ENCODE measurements at regions not wholly inside any gene's neighbourhood (a gene's known extent, or its start where the extent isn't known, plus 50 kb on each side); places are given as distances from the start of the nearest gene placed in this dataset.

DNA sequence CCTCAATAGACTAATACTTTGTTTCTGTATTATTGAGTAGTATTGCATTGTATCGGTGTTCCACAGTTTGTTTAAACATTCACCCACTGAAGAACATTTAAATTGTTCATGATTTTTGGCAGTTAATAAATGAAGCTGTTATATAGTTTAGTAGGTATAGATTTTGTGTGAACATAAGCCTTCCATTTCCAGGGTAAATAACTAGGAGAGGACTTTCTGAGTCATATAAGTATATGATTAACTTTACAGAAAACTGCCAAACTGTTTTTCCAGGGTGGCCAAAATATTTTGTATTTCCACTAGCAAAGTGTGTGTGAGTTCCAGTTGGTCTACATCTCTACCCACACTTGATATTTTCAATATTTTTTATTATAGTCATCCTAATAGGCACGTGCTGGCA is 70.0 kb upstream of the MLIP start:
- H4K8ac ChIP-seq (ENCODE audit: extremely low read depth, insufficient read depth, low read length), result no peak overlapping the region
- no peak overlapping the region for H2AFZ ChIP-seq (ENCODE audit: low read length)
- no peak overlapping the region for H4K91ac ChIP-seq (replicated peaks; ENCODE audit: insufficient read length, low read length)
- no peaks in the 10 kb centered on the region for H3K27me3 ChIP-seq (replicated peaks in 1 of 4; ENCODE audit: control insufficient read depth in 3 of 4, extremely low read depth in 1 of 4, insufficient read depth in 3 of 4, low read length in 3 of 4)
- H3K9ac ChIP-seq (replicated peaks in 1 of 4; ENCODE audit: extremely low read depth in 1 of 4, low read depth in 3 of 4, low read length in 3 of 4), result no peak overlapping the region
- no peak overlapping the region for H4K5ac ChIP-seq (ENCODE audit: insufficient read length, low read depth, low read length)
- H3K79me2 ChIP-seq (ENCODE audit: control insufficient read depth in 1 of 2, insufficient read depth in 2 of 2, low read length in 2 of 2), result no peaks in the 10 kb centered on the region
- no peak overlapping the region for H2BK12ac ChIP-seq (ENCODE audit: low read depth, low read length)
- H3K36me3 ChIP-seq (ENCODE audit: control insufficient read depth in 2 of 4, insufficient read depth in 4 of 4, low read length in 3 of 4), result no peaks in the 10 kb centered on the region
- H3K18ac ChIP-seq (ENCODE audit: extremely low read depth, low read length), result no peak overlapping the region
- no peaks in the 10 kb centered on the region for H3K23me2 ChIP-seq (ENCODE audit: low read depth, low read length)
- H3K4ac ChIP-seq (replicated peaks; ENCODE audit: insufficient read length, low read depth, low read length), result no peak overlapping the region
- H3K23ac ChIP-seq (ENCODE audit: insufficient read length), result no peak overlapping the region
- DNase-seq (ENCODE audit: low read depth in 1 of 2, low spot score in 2 of 2) (no peak), FAIRE-seq (no peak)
- no peak overlapping the region for H3K4me3 ChIP-seq (ENCODE audit: extremely low read depth in 1 of 4, insufficient read depth in 2 of 4, low read depth in 3 of 4, low read length in 4 of 4)
- no peaks in the 10 kb centered on the region for H3K79me1 ChIP-seq (ENCODE audit: low read depth, low read length)
- H4K20me1 ChIP-seq (replicated peaks in 1 of 2; ENCODE audit: control insufficient read depth in 1 of 2, insufficient read depth in 2 of 2, low read length in 2 of 2), result no peaks in the 10 kb centered on the region
- ChIA-PET POLR2A (ENCODE audit: partially characterized antibody) (no interaction called here), CTCF (ENCODE audit: partially characterized antibody) (no interaction called here)
- no peak overlapping the region for H3K56ac ChIP-seq (replicated peaks; ENCODE audit: insufficient read length, low read depth, low read length)
- no peak overlapping the region for H2AK5ac ChIP-seq (ENCODE audit: low read depth, low read length)
- no peaks in the 10 kb centered on the region for H3K4me1 ChIP-seq (replicated peaks in 1 of 4; ENCODE audit: control insufficient read depth in 3 of 4, insufficient read depth in 4 of 4, low read length in 3 of 4)
- H2BK15ac ChIP-seq (ENCODE audit: low read length), result no peak overlapping the region
- WGBS, 2 experiments (ENCODE audit: extremely low coverage in 1 of 2, insufficient coverage in 1 of 2, insufficient read length in 1 of 2, insufficient replicate concordance in 2 of 2, low coverage in 1 of 2, low lambda C conversion rate in 2 of 2, missing lambda C conversion rate in 1 of 2), result 96% methylated on average over 2 of the region's 2 CpGs; no CpG with 5 or more reads in 1 of the 2 experiments
- no peak overlapping the region for H2BK5ac ChIP-seq (ENCODE audit: low read depth, low read length)
- no peak overlapping the region for H2BK120ac ChIP-seq (replicated peaks; ENCODE audit: low read depth, low read length)
- no peak overlapping the region for H3K4me2 ChIP-seq (ENCODE audit: insufficient read depth in 1 of 2, low read depth in 2 of 2, low read length in 2 of 2)
- H2BK20ac ChIP-seq (ENCODE audit: low read length), result no peak overlapping the region
- no peaks in the 10 kb centered on the region for H3K9me3 ChIP-seq (ENCODE audit: insufficient read depth in 2 of 2, low read depth in 1 of 2, low read length in 1 of 2)
- no peak overlapping the region for H3K14ac ChIP-seq (ENCODE audit: insufficient read length)
- H3K27ac ChIP-seq (ENCODE audit: low read depth, low read length), result no peak overlapping the region
- TF ChIP-seq TAF7 (optimal IDR thresholded peaks at IDR 0.05; ENCODE audit: borderline replicate concordance, low read depth, low read length), result no peak
- TF ChIP-seq, protein P1, sequence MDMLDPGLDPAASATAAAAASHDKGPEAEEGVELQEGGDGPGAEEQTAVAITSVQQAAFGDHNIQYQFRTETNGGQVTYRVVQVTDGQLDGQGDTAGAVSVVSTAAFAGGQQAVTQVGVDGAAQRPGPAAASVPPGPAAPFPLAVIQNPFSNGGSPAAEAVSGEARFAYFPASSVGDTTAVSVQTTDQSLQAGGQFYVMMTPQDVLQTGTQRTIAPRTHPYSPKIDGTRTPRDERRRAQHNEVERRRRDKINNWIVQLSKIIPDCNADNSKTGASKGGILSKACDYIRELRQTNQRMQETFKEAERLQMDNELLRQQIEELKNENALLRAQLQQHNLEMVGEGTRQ (IDR thresholded peaks at IDR 0.05; ENCODE audit: low read length), result no peak
- no peak for TF ChIP-seq KDM4A (IDR thresholded peaks at IDR 0.05; ENCODE audit: low read depth, low read length, severe bottlenecking)
- no peak for TF ChIP-seq PHF8 (conservative IDR thresholded peaks at IDR 0.05; ENCODE audit: low read depth, low read length)
- no peak for TF ChIP-seq CEBPB (IDR thresholded peaks at IDR 0.05; ENCODE audit: low read depth, low read length)
- TF ChIP-seq CHD2 (IDR thresholded peaks at IDR 0.05; ENCODE audit: low read length), result no peak
- no peak for TF ChIP-seq NANOG (IDR thresholded peaks at IDR 0.05; ENCODE audit: insufficient read depth, low read depth, low read length, poor library complexity, severe bottlenecking)
- TF ChIP-seq BACH1 (IDR thresholded peaks at IDR 0.05; ENCODE audit: low read length), result no peak
- TF ChIP-seq SIRT6 (IDR thresholded peaks at IDR 0.05; ENCODE audit: low read length), result no peak
- TF ChIP-seq MAFK (IDR thresholded peaks at IDR 0.05; ENCODE audit: low read depth, low read length), result no peak
- no peak for TF ChIP-seq CHD1 (IDR thresholded peaks at IDR 0.05; ENCODE audit: low read depth, low read length)
- no peak for TF ChIP-seq FOSL1 (IDR thresholded peaks at IDR 0.05; ENCODE audit: insufficient read depth, low read depth, low read length)
- TF ChIP-seq SP2 (IDR thresholded peaks at IDR 0.05; ENCODE audit: low read length), result no peak
- TF ChIP-seq RNF2 (IDR thresholded peaks at IDR 0.05; ENCODE audit: borderline replicate concordance, low read depth, low read length, missing control alignments, poor library complexity, severe bottlenecking), result no peak
- TF ChIP-seq SP4 (IDR thresholded peaks at IDR 0.05; ENCODE audit: low read length), result no peak

Measured in H1 (cell line).